IPS DF 6.9 (cell line): ENCODE measurements at regions not wholly inside any gene's neighbourhood (a gene's known extent, or its start where the extent isn't known, plus 50 kb on each side); places are given as distances from the start of the nearest gene placed in this dataset.

Experiments
- DNase-seq: peaks from one replicate; pipeline ENCODE4 v3.0.0-alpha.2; 2013; ENCODE audit warnings: low read depth, low spot score
- H3K27ac ChIP-seq: one replicate; pipeline ENCODE4 v1.5.1; 2013; ENCODE audit warnings: low read length, control low read depth
- H3K27me3 ChIP-seq: 2 replicates; pipeline ENCODE4 v1.6.1; 2013; ENCODE audit warnings: mild to moderate bottlenecking, low read length; ENCODE audit not compliant: control insufficient read depth, insufficient read depth
- H3K36me3 ChIP-seq: 2 replicates; pipeline ENCODE4 v1.6.1; 2013; ENCODE audit warnings: low read length; ENCODE audit not compliant: control insufficient read depth, insufficient read depth
- H3K4me1 ChIP-seq: 2 replicates; pipeline ENCODE4 v1.6.1; 2013; ENCODE audit warnings: low read length; ENCODE audit not compliant: control insufficient read depth, insufficient read depth
- H3K4me3 ChIP-seq: 2 replicates; pipeline ENCODE4 v1.5.1; 2013; ENCODE audit warnings: mild to moderate bottlenecking, low read length
- H3K9me3 ChIP-seq: 2 replicates; pipeline ENCODE4 v1.6.1; 2013; ENCODE audit warnings: low read length, inconsistent platforms; ENCODE audit not compliant: control insufficient read depth, insufficient read depth
- WGBS: extraction: QIAGEN DNeasy Blood & Tissue Kit; methylation state at CpG from one replicate; pipeline ENCODE4 v1.1.7; 2013; ENCODE audit warnings: mixed read lengths, missing lambda C conversion rate; ENCODE audit not compliant: insufficient read length, insufficient coverage; 5-methylcytosine and 5-hydroxymethylcytosine counted together

- H3K36me3 ChIP-seq: no peaks in the 10 kb centered on the region
- peaks cover 2% of the 10 kb centered on the region for H3K9me3 ChIP-seq
- H3K27ac ChIP-seq: no peak overlapping the region
- H3K4me1 ChIP-seq: no peaks in the 10 kb centered on the region
- WGBS: no CpG with 5 or more reads among the region's 3 CpGs
- no peak for DNase-seq
- H3K4me3 ChIP-seq: no peak overlapping the region
- H3K27me3 ChIP-seq: no peaks in the 10 kb centered on the region
Observed at GRCh38 chr10:33101392-33101787, 143.4 kb upstream of the ITGB1 start.

- H3K27ac ChIP-seq: no peak overlapping the region
- no peak overlapping the region for H3K4me3 ChIP-seq
- H3K4me1 ChIP-seq: no peaks in the 10 kb centered on the region
- no peaks in the 10 kb centered on the region for H3K36me3 ChIP-seq
- peaks cover 2% of the 10 kb centered on the region for H3K9me3 ChIP-seq
- WGBS: no CpG with 5 or more reads among the region's 1 CpG
- H3K27me3 ChIP-seq: no peaks in the 10 kb centered on the region
- DNase-seq: no peak
Observed at GRCh38 chr10:33100781-33101391, 142.9 kb upstream of the ITGB1 start.

- WGBS: no CpG with 5 or more reads among the region's 1 CpG
- H3K27me3 ChIP-seq: no peaks in the 10 kb centered on the region
Observed at GRCh38 chr10:33099748-33100147, 141.7 kb upstream of the ITGB1 start.

GRCh38 chr10:33098951-33099663, 141.1 kb upstream of the ITGB1 start:
- Histone ChIP-seq H3K9me3 (peaks cover 4% of the 10 kb centered on the region), H3K36me3 (no peaks in the 10 kb centered on the region), H3K4me1 (no peaks in the 10 kb centered on the region), H3K27me3 (no peaks in the 10 kb centered on the region), H3K4me3 (no peak overlapping the region), H3K27ac (no peak overlapping the region)
- no peak for DNase-seq
- no CpG with 5 or more reads among the region's 4 CpGs for WGBS

More at GRCh38 chr10:33099748-33100147, 141.7 kb upstream of the ITGB1 start:
- peaks cover 2% of the 10 kb centered on the region for H3K9me3 ChIP-seq
- no peaks in the 10 kb centered on the region for H3K4me1 ChIP-seq
- no peaks in the 10 kb centered on the region for H3K36me3 ChIP-seq
- no peak for DNase-seq
- H3K4me3 ChIP-seq: no peak overlapping the region
- no peak overlapping the region for H3K27ac ChIP-seq

- H3K36me3 ChIP-seq: no peaks in the 10 kb centered on the region
- no CpG with 5 or more reads among the region's 5 CpGs for WGBS
- H3K4me1 ChIP-seq: no peaks in the 10 kb centered on the region
- H3K9me3 ChIP-seq: peaks cover 2% of the 10 kb centered on the region; the same call in 1 of the 2 replicates
- H3K27ac ChIP-seq: no peak overlapping the region
- no peak overlapping the region for H3K4me3 ChIP-seq
- DNase-seq: no peak
- H3K27me3 ChIP-seq: no peaks in the 10 kb centered on the region
Observed at GRCh38 chr10:33095867-33096815, 138.1 kb upstream of the ITGB1 start.

- Histone ChIP-seq H3K27me3 (no peaks in the 10 kb centered on the region), H3K27ac (no peak overlapping the region), H3K4me1 (no peaks in the 10 kb centered on the region), H3K4me3 (no peak overlapping the region), H3K9me3 (peaks cover 2% of the 10 kb centered on the region; the same call in 1 of the 2 replicates), H3K36me3 (no peaks in the 10 kb centered on the region)
- DNase-seq: no peak
- WGBS: no CpG with 5 or more reads among the region's 4 CpGs
Observed at GRCh38 chr10:33094263-33095051, 136.4 kb upstream of the ITGB1 start.

DNA sequence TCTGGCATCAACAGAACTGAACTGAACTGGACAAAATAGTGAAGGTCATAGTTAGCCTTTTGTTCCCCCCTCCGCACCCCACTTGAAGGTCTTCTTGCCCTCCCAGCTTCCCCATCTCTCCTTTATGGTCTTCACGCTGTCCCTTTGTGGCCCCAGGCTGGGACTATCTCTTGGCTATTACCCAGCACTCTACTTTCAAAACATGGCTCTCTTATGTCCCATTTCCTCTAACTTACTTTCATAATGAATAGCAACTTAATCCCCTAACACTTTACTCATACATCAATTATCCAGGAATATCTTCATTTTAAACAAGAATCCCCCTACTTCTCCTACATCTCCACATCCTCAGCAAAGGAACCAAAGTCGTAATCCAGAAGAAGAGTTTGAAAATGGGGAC, 135.3 kb upstream of the ITGB1 start:
- DNase-seq: no peak
- H3K27ac ChIP-seq: no peak overlapping the region
- H3K27me3 ChIP-seq: no peaks in the 10 kb centered on the region
- H3K9me3 ChIP-seq: peaks cover 2% of the 10 kb centered on the region; the same call in 1 of the 2 replicates
- no peak overlapping the region for H3K4me3 ChIP-seq
- no peaks in the 10 kb centered on the region for H3K4me1 ChIP-seq
- no CpG with 5 or more reads among the region's 3 CpGs for WGBS
- H3K36me3 ChIP-seq: no peaks in the 10 kb centered on the region

DNA sequence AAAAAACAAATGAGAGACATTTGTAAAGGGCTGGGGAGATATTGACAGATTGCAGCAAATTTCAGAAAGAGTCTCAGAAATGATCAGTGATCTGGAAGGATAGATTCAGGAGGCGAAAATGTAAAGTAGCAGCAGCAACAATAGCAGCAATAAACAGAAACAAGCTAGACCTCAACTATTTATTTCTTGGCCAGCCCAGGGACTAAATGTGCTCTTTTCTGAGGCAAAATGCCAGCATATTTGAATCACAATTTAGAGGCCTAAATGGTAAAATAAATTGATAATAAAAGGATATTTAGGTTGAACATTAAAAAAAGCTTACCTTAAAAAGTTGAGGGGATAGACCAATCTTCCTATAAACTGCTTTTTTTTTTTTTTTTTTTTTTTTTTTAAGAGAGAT, 134.6 kb upstream of the ITGB1 start:
- DNase-seq: no peak
- no CpG with 5 or more reads among the region's 1 CpG for WGBS
- Histone ChIP-seq H3K27ac (no peak overlapping the region), H3K27me3 (no peaks in the 10 kb centered on the region), H3K36me3 (no peaks in the 10 kb centered on the region), H3K9me3 (peaks cover 2% of the 10 kb centered on the region; the same call in 1 of the 2 replicates), H3K4me3 (no peak overlapping the region), H3K4me1 (no peaks in the 10 kb centered on the region)

- Histone ChIP-seq H3K36me3 (no peaks in the 10 kb centered on the region), H3K9me3 (peaks cover 2% of the 10 kb centered on the region; the same call in 1 of the 2 replicates), H3K27me3 (no peaks in the 10 kb centered on the region), H3K4me1 (no peaks in the 10 kb centered on the region), H3K4me3 (no peak overlapping the region), H3K27ac (no peak overlapping the region)
- DNase-seq: no peak
- WGBS: no CpG with 5 or more reads among the region's 1 CpG
Observed at GRCh38 chr10:33091201-33091600, 133.2 kb upstream of the ITGB1 start.

DNA sequence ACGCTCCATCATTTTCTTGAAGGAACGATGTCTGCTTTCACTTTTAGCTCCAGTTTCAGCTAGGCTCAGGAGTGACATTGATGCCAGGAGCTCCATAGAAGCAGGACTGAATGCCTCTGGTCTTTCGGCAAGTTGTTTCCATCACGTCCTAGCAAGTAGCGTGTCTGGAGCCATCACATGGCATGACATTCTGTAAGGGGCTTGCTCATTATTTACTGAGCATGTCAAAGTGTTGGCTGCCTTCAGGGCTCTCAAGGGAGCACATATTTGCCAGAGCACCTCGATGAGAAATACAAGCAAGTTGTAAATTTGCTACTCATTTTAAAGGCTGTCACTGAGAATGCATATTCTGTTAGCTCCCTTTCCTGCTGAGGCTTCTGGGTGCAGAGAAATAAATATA, 131.0 kb upstream of the ITGB1 start:
- Histone ChIP-seq H3K27me3 (no peaks in the 10 kb centered on the region), H3K36me3 (no peaks in the 10 kb centered on the region), H3K27ac (no peak overlapping the region), H3K4me3 (no peak overlapping the region), H3K4me1 (no peaks in the 10 kb centered on the region), H3K9me3 (no peaks in the 10 kb centered on the region)
- DNase-seq: no peak
- WGBS: no CpG with 5 or more reads among the region's 6 CpGs
